ENCODE measurements at regions not wholly inside any gene's neighbourhood (a gene's known extent, or its start where the extent isn't known, plus 50 kb on each side); places are given as distances from the start of the nearest gene placed in this dataset.

DNA sequence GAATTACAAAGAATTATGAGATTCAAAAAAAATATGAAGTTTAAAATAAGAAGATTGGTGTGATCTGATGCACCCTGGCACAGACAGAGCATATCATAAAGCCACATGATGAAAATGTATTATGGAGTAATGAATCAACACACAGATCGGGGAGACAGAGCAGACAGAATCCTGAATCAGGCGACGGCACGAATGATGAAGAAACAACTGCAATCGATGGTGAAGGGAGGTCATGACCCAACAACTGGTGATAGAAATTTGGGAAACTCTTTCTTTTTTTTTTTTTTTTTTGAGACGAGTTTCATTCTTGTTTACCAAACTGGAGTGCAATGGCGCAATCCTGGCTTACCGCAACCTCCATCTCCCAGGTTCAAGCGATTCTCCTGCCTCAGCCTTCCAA is 1054.0 kb downstream of the TYW1 start:
- TF ChIP-seq ZNF114 (CRISPR knock-in tag; IDR thresholded peaks at IDR 0.05) (no peak), ZNF331 (CRISPR knock-in tag; IDR thresholded peaks at IDR 0.05; ENCODE audit: low read depth) (no peak), EZH2 (IDR thresholded peaks at IDR 0.05; ENCODE audit: low read depth, unreplicated experiment) (no peak), CREB1 (CRISPR knock-in tag; IDR thresholded peaks at IDR 0.05; ENCODE audit: low read depth) (no peak), EZH2phosphoT487 (IDR thresholded peaks at IDR 0.05; ENCODE audit: unreplicated experiment) (no peak), STAT1 (IDR thresholded peaks at IDR 0.05; ENCODE audit: unreplicated experiment) (no peak), POLR2AphosphoS5 (IDR thresholded peaks at IDR 0.05; ENCODE audit: low read depth) (no peak), JUNB (IDR thresholded peaks at IDR 0.05; ENCODE audit: unreplicated experiment) (no peak), NANOG (IDR thresholded peaks at IDR 0.05; ENCODE audit: borderline replicate concordance) (no peak)
- TF ChIP-seq, protein P1, sequence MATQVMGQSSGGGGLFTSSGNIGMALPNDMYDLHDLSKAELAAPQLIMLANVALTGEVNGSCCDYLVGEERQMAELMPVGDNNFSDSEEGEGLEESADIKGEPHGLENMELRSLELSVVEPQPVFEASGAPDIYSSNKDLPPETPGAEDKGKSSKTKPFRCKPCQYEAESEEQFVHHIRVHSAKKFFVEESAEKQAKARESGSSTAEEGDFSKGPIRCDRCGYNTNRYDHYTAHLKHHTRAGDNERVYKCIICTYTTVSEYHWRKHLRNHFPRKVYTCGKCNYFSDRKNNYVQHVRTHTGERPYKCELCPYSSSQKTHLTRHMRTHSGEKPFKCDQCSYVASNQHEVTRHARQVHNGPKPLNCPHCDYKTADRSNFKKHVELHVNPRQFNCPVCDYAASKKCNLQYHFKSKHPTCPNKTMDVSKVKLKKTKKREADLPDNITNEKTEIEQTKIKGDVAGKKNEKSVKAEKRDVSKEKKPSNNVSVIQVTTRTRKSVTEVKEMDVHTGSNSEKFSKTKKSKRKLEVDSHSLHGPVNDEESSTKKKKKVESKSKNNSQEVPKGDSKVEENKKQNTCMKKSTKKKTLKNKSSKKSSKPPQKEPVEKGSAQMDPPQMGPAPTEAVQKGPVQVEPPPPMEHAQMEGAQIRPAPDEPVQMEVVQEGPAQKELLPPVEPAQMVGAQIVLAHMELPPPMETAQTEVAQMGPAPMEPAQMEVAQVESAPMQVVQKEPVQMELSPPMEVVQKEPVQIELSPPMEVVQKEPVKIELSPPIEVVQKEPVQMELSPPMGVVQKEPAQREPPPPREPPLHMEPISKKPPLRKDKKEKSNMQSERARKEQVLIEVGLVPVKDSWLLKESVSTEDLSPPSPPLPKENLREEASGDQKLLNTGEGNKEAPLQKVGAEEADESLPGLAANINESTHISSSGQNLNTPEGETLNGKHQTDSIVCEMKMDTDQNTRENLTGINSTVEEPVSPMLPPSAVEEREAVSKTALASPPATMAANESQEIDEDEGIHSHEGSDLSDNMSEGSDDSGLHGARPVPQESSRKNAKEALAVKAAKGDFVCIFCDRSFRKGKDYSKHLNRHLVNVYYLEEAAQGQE (IDR thresholded peaks at IDR 0.05; ENCODE audit: unreplicated experiment), result no peak
- TF ChIP-seq, protein P2, sequence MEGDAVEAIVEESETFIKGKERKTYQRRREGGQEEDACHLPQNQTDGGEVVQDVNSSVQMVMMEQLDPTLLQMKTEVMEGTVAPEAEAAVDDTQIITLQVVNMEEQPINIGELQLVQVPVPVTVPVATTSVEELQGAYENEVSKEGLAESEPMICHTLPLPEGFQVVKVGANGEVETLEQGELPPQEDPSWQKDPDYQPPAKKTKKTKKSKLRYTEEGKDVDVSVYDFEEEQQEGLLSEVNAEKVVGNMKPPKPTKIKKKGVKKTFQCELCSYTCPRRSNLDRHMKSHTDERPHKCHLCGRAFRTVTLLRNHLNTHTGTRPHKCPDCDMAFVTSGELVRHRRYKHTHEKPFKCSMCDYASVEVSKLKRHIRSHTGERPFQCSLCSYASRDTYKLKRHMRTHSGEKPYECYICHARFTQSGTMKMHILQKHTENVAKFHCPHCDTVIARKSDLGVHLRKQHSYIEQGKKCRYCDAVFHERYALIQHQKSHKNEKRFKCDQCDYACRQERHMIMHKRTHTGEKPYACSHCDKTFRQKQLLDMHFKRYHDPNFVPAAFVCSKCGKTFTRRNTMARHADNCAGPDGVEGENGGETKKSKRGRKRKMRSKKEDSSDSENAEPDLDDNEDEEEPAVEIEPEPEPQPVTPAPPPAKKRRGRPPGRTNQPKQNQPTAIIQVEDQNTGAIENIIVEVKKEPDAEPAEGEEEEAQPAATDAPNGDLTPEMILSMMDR (conservative IDR thresholded peaks at IDR 0.05; ENCODE audit: low read depth in 2 of 2), result no peak
- TF ChIP-seq, protein P3, sequence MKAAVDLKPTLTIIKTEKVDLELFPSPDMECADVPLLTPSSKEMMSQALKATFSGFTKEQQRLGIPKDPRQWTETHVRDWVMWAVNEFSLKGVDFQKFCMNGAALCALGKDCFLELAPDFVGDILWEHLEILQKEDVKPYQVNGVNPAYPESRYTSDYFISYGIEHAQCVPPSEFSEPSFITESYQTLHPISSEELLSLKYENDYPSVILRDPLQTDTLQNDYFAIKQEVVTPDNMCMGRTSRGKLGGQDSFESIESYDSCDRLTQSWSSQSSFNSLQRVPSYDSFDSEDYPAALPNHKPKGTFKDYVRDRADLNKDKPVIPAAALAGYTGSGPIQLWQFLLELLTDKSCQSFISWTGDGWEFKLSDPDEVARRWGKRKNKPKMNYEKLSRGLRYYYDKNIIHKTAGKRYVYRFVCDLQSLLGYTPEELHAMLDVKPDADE (IDR thresholded peaks at IDR 0.05), result no peak
- TF ChIP-seq, protein P4, sequence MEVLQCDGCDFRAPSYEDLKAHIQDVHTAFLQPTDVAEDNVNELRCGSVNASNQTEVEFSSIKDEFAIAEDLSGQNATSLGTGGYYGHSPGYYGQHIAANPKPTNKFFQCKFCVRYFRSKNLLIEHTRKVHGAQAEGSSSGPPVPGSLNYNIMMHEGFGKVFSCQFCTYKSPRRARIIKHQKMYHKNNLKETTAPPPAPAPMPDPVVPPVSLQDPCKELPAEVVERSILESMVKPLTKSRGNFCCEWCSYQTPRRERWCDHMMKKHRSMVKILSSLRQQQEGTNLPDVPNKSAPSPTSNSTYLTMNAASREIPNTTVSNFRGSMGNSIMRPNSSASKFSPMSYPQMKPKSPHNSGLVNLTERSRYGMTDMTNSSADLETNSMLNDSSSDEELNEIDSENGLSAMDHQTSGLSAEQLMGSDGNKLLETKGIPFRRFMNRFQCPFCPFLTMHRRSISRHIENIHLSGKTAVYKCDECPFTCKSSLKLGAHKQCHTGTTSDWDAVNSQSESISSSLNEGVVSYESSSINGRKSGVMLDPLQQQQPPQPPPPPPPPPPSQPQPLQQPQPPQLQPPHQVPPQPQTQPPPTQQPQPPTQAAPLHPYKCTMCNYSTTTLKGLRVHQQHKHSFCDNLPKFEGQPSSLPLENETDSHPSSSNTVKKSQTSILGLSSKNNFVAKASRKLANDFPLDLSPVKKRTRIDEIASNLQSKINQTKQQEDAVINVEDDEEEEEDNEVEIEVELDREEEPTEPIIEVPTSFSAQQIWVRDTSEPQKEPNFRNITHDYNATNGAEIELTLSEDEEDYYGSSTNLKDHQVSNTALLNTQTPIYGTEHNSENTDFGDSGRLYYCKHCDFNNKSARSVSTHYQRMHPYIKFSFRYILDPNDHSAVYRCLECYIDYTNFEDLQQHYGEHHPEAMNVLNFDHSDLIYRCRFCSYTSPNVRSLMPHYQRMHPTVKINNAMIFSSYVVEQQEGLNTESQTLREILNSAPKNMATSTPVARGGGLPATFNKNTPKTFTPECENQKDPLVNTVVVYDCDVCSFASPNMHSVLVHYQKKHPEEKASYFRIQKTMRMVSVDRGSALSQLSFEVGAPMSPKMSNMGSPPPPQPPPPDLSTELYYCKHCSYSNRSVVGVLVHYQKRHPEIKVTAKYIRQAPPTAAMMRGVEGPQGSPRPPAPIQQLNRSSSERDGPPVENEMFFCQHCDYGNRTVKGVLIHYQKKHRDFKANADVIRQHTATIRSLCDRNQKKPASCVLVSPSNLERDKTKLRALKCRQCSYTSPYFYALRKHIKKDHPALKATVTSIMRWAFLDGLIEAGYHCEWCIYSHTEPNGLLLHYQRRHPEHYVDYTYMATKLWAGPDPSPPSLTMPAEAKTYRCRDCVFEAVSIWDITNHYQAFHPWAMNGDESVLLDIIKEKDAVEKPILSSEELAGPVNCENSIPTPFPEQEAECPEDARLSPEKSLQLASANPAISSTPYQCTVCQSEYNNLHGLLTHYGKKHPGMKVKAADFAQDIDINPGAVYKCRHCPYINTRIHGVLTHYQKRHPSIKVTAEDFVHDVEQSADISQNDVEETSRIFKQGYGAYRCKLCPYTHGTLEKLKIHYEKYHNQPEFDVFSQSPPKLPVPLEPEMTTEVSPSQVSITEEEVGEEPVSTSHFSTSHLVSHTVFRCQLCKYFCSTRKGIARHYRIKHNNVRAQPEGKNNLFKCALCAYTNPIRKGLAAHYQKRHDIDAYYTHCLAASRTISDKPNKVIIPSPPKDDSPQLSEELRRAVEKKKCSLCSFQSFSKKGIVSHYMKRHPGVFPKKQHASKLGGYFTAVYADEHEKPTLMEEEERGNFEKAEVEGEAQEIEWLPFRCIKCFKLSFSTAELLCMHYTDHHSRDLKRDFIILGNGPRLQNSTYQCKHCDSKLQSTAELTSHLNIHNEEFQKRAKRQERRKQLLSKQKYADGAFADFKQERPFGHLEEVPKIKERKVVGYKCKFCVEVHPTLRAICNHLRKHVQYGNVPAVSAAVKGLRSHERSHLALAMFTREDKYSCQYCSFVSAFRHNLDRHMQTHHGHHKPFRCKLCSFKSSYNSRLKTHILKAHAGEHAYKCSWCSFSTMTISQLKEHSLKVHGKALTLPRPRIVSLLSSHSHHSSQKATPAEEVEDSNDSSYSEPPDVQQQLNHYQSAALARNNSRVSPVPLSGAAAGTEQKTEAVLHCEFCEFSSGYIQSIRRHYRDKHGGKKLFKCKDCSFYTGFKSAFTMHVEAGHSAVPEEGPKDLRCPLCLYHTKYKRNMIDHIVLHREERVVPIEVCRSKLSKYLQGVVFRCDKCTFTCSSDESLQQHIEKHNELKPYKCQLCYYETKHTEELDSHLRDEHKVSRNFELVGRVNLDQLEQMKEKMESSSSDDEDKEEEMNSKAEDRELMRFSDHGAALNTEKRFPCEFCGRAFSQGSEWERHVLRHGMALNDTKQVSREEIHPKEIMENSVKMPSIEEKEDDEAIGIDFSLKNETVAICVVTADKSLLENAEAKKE (CRISPR knock-in tag; IDR thresholded peaks at IDR 0.05), result no peak
- Mint-ChIP-seq H3K27me3 (ENCODE audit: insufficient read depth, low read depth, poor library complexity) (no peaks in the 10 kb centered on the region), H3K27ac (no peak overlapping the region), H3K4me3 (no peak overlapping the region), H3K36me3 (ENCODE audit: low read depth) (peaks cover 20% of the 10 kb centered on the region), H3K4me1 (no peaks in the 10 kb centered on the region), H3K9me3 (peaks cover 97% of the 10 kb centered on the region)
- no peaks in the 10 kb centered on the region for H3K27me3 ChIP-seq (ENCODE audit: insufficient read depth)
- H3K4me3 ChIP-seq, result no peak overlapping the region
- H3K79me2 ChIP-seq (replicated peaks; ENCODE audit: insufficient read depth), result no peaks in the 10 kb centered on the region
- H4K20me1 ChIP-seq (replicated peaks; ENCODE audit: insufficient read depth), result no peaks in the 10 kb centered on the region
- no peaks in the 10 kb centered on the region for H3K36me3 ChIP-seq (ENCODE audit: insufficient read depth)
- H3K27ac ChIP-seq (ENCODE audit: low read depth), result no peak overlapping the region
- no peak overlapping the region for H2AFZ ChIP-seq
- no peak for DNase-seq (ENCODE audit: low spot score)
- H3K4me1 ChIP-seq (ENCODE audit: insufficient read depth), result no peaks in the 10 kb centered on the region
- H3K4me2 ChIP-seq, result no peak overlapping the region
- ATAC-seq, result no peak
- H3K9me2 ChIP-seq (ENCODE audit: insufficient read depth), result no peaks in the 10 kb centered on the region
- no peaks in the 10 kb centered on the region for H3F3A ChIP-seq (replicated peaks; ENCODE audit: low read depth)
